ENCODE measurements at regions not wholly inside any gene's neighbourhood (a gene's known extent, or its start where the extent isn't known, plus 50 kb on each side); places are given as distances from the start of the nearest gene placed in this dataset.
"Not testable (repeated sequence)": the region's sequence is repeated elsewhere in the genome, so short reads cannot be mapped to it uniquely, and the experiment has no call there.

DNA sequence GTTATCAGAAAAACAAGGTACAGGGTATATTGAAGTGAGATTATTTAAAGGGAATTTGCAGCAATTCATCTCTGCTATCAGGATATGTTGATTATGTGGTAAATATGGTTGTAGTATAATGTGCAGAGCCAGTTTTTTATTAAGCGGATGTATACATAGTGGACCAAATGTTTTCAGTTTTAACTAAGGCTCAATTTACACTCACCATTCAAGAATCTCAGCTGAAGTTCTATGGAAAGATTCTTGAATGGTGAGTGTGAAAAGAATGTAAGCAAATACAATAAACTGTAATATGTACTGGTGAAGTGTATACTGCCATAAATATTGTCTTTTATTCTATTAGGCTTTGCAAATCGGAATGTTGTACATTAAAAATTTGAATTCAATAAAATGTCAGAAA, 895.9 kb upstream of the CDH10 start:
- Histone ChIP-seq H3K27ac (replicated peaks) (no peak overlapping the region), H3K4me3 (no peak overlapping the region), H3K9me3 (replicated peaks) (peaks cover 2% of the 10 kb centered on the region), H3K36me3 (no peaks in the 10 kb centered on the region), H3K27me3 (ENCODE audit: low read depth) (no peaks in the 10 kb centered on the region), H3K4me1 (no peaks in the 10 kb centered on the region)
- TF ChIP-seq, protein P1, sequence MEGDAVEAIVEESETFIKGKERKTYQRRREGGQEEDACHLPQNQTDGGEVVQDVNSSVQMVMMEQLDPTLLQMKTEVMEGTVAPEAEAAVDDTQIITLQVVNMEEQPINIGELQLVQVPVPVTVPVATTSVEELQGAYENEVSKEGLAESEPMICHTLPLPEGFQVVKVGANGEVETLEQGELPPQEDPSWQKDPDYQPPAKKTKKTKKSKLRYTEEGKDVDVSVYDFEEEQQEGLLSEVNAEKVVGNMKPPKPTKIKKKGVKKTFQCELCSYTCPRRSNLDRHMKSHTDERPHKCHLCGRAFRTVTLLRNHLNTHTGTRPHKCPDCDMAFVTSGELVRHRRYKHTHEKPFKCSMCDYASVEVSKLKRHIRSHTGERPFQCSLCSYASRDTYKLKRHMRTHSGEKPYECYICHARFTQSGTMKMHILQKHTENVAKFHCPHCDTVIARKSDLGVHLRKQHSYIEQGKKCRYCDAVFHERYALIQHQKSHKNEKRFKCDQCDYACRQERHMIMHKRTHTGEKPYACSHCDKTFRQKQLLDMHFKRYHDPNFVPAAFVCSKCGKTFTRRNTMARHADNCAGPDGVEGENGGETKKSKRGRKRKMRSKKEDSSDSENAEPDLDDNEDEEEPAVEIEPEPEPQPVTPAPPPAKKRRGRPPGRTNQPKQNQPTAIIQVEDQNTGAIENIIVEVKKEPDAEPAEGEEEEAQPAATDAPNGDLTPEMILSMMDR (IDR thresholded peaks at IDR 0.05; ENCODE audit: borderline replicate concordance), result no peak
- DNase-seq, result no peak
- intact Hi-C loops (cut with micrococcal nuclease), result no loop called here

- no peaks in the 10 kb centered on the region for H3K9me3 ChIP-seq (replicated peaks)
- TF ChIP-seq, protein P1 (IDR thresholded peaks at IDR 0.05; ENCODE audit: borderline replicate concordance), result no peak
- no peak for DNase-seq
- no peaks in the 10 kb centered on the region for H3K4me1 ChIP-seq
- no peaks in the 10 kb centered on the region for H3K36me3 ChIP-seq
- H3K27me3 ChIP-seq (ENCODE audit: low read depth), result no peaks in the 10 kb centered on the region
- H3K4me3 ChIP-seq, result no peak overlapping the region
- no peak overlapping the region for H3K27ac ChIP-seq (replicated peaks)
- intact Hi-C loops (cut with micrococcal nuclease), result no loop called here
Observed at GRCh38 chr5:25539536-25539935, 894.8 kb upstream of the CDH10 start.

DNA sequence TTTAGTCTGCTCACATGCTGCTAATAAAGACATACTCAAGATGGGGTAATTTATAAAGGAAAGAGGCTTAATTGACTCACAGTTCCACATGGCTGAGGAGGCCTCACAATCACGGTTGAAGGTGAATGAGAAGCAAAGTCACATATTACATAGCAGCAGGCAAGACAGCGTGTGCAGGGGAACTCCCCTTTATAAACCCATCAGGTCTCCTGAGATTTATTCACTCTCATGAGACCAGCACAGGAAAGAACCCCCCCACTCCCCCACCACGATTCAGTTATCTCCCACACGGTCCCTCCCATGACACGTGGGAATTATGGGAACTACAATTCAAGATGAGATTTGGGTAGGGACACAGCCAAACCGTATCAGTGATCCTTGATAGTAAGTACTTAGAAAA, 891.7 kb upstream of the CDH10 start:
- H3K4me3 ChIP-seq; DNase-seq; H3K4me1 ChIP-seq; H3K36me3 ChIP-seq; H3K9me3 ChIP-seq (replicated peaks); H3K27me3 ChIP-seq (ENCODE audit: low read depth); intact Hi-C loops (cut with micrococcal nuclease); H3K27ac ChIP-seq (replicated peaks): not testable (repeated sequence)

DNA sequence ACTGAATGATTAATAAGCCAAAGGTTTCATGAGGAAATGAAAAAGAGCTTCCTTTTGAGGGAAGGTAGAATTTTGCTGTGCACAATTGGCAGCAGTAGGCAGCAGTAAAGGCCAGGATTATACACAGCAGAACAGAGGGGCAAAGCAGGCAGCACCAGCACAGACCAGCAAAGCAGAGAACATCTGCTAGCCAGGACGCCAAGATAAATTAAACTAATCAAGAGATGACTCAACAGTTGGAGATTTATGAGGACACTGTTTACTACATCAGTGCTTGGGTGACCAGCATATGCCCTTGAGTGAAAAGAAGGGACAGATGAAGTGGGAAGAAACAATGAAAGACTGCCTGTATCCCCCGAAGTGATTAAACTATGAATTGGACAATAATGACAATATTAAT, 871.4 kb upstream of the CDH10 start:
- TF ChIP-seq, protein P1 (IDR thresholded peaks at IDR 0.05; ENCODE audit: borderline replicate concordance), result no peak
- intact Hi-C loops (cut with micrococcal nuclease), result no loop called here
- no peaks in the 10 kb centered on the region for H3K36me3 ChIP-seq
- no peak overlapping the region for H3K27ac ChIP-seq (replicated peaks)
- DNase-seq, result no peak
- no peaks in the 10 kb centered on the region for H3K4me1 ChIP-seq
- H3K9me3 ChIP-seq (replicated peaks), result peaks cover under 1% of the 10 kb centered on the region
- H3K4me3 ChIP-seq, result no peak overlapping the region
- no peaks in the 10 kb centered on the region for H3K27me3 ChIP-seq (ENCODE audit: low read depth)

DNA sequence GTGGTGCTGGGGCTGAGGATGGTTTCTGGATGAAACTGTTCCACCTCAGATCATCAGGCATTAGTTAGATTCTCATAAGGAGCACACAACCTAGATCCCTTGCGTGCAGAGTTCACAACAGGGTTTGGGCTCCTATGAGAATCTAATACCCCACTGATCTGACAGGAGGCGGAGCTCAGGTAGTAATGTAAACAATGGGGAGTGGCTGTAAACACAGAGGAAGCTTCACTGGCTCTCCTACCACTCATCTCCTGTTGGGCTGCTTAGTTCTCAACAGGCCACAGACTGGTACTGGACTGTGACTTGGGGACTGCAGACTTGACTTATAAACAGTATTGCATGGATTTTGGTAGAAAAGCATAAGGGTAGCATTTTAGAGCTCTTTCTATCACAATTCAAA, 870.7 kb upstream of the CDH10 start:
- Histone ChIP-seq H3K9me3 (replicated peaks) (peaks cover 6% of the 10 kb centered on the region), H3K4me1 (no peaks in the 10 kb centered on the region), H3K27me3 (ENCODE audit: low read depth) (no peaks in the 10 kb centered on the region), H3K36me3 (no peaks in the 10 kb centered on the region), H3K4me3 (no peak overlapping the region), H3K27ac (replicated peaks) (no peak overlapping the region)
- TF ChIP-seq, protein P1 (IDR thresholded peaks at IDR 0.05; ENCODE audit: borderline replicate concordance), result no peak
- intact Hi-C loops (cut with micrococcal nuclease), result no loop called here
- no peak for DNase-seq

- intact Hi-C loops (cut with micrococcal nuclease); DNase-seq; H3K4me3 ChIP-seq: not testable (repeated sequence)
Observed at GRCh38 chr5:25510692-25511091, 865.9 kb upstream of the CDH10 start.

GRCh38 chr5:25508011-25508410, 863.2 kb upstream of the CDH10 start:
- H3K4me3 ChIP-seq; DNase-seq; H3K27ac ChIP-seq (replicated peaks); intact Hi-C loops (cut with micrococcal nuclease); H3K4me1 ChIP-seq; H3K9me3 ChIP-seq (replicated peaks); H3K27me3 ChIP-seq (ENCODE audit: low read depth); H3K36me3 ChIP-seq: not testable (repeated sequence)

More at GRCh38 chr5:25510692-25511091, 865.9 kb upstream of the CDH10 start:
- not testable (repeated sequence) for H3K9me3 ChIP-seq (replicated peaks); H3K27ac ChIP-seq (replicated peaks); H3K36me3 ChIP-seq; H3K27me3 ChIP-seq (ENCODE audit: low read depth); H3K4me1 ChIP-seq

Data from left ventricle myocardium inferior (tissue), 1 donor.